Skin of body (tissue), 1 donor: ENCODE measurements at regions not wholly inside any gene's neighbourhood (a gene's known extent, or its start where the extent isn't known, plus 50 kb on each side); places are given as distances from the start of the nearest gene placed in this dataset.

ENCODE experiments used
- DNase-seq: peaks from one replicate; lab custom pipeline; 2025; lab: John Stamatoyannopoulos, UW

- no peak for DNase-seq
These were observed 1205.0 kb upstream of the EPHA6 start for GRCh38 chr3:95609411-95609810.

DNA sequence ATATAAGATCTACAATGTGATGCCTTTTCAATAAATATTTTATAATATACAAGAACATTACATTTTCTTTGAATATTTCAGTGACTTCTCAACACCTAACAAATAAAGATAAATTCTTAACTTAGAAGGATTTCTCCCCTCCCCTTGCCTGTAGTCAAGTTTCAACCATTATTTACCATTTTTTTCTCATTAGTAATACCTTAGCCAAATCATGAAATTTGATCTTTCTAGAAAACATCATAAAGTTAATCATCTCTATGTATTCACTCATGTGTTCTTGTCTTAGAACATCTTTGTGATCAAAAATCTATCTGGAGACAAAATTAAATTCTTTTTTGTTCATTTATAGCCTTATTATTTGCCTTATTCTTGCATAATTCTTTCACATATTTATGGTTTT lies 1201.8 kb upstream of the EPHA6 start:
- no peak for DNase-seq

GRCh38 chr3:95613993-95614392 lies 1200.4 kb upstream of the EPHA6 start:
- no peak for DNase-seq

GRCh38 chr3:95615592-95616310 lies 1198.6 kb upstream of the EPHA6 start:
- no peak for DNase-seq

- no peak for DNase-seq
These were observed 1188.3 kb upstream of the EPHA6 start for GRCh38 chr3:95626107-95626506.

- no peak for DNase-seq
These were observed 1187.1 kb upstream of the EPHA6 start for GRCh38 chr3:95627293-95627692.

GRCh38 chr3:95627697-95628096 lies 1186.7 kb upstream of the EPHA6 start:
- DNase-seq, result no peak

GRCh38 chr3:95629802-95630201 lies 1184.6 kb upstream of the EPHA6 start:
- DNase-seq, result no peak

GRCh38 chr3:95645291-95645690 lies 1169.1 kb upstream of the EPHA6 start:
- DNase-seq, result no peak

GRCh38 chr3:95654570-95655362 lies 1159.6 kb upstream of the EPHA6 start:
- DNase-seq, result no peak

DNA sequence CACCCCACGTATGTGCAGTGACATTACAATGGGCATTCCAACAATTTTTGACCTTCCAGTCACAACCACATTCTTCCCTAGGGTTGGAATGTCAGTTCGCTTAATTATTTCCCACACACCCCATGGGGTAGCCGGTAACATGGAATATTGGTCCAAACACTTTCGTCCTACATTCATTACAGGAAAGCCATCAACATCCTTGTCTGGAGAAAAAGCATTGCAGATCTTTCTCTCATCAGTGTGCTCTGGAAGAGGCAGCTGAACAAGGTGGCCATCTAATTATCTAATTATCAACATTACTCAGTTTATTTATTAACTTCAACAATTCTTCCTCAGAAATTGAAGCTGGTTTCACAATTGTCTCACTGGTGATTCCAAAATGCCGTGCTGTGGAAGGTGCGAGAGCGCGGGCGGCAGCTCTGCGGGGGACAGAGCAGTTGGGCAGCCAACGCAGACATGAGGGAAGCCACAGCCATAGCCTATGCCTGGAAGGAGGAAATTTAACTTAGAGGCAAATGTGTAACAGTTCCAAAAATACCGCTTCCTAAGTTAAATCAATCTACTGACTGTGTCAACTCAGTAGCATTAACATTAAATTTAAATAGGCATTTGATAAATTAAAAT lies 1158.9 kb upstream of the EPHA6 start:
- no peak for DNase-seq

DNA sequence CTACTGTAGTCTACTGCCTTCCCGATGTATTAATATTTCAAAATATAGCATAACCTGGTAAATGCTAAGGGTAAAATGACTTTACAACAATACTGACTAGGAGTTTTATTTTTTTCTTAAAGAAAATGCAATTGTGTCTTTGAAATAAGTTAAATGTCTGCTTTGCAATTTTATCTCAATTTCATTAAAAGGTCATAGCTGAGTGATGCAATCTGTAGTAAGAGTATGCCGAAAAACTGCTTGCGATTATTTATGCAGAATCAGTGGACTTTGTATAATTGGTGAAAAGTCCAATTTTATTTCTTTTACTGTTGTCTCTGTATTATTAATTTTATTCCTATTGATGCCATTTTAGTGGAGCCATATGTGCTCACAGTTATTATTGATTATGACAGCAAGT lies 1143.6 kb upstream of the EPHA6 start:
- no peak for DNase-seq

GRCh38 chr3:95673215-95673614 lies 1141.2 kb upstream of the EPHA6 start:
- no peak for DNase-seq

DNA sequence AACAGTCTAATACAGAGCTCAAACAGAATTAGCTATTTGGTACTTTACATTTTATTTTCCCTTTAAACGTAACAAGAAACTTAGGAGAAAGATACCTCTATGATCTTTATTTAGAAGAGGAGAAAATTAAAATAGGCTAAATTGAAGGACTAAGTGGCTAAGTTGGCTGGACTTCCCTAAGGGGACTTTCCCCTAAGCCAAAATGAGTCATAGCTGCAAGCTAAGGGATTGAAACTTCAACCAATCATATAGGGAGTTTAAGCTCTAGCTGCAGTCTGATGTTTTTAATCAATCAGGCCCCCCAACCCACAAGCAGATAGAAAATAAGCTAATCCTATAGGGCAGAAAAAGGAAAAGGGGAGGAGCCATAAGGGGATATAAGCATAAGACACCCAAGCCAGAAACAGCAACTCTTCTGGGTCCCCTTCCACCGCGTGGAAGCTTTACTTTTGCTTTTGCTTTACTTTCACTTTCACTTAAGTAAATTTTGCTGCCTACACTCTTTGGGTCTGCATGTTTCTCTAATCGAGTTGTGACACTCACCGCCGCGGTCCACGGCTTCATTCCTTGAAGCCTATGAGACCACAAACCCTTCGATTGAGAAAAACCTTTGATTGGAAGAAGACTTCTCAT lies 1108.5 kb upstream of the EPHA6 start:
- no peak for DNase-seq

- no peak for DNase-seq
These were observed 1107.1 kb upstream of the EPHA6 start for GRCh38 chr3:95707268-95707667.

GRCh38 chr3:95710684-95711083 lies 1103.7 kb upstream of the EPHA6 start:
- no peak for DNase-seq

DNA sequence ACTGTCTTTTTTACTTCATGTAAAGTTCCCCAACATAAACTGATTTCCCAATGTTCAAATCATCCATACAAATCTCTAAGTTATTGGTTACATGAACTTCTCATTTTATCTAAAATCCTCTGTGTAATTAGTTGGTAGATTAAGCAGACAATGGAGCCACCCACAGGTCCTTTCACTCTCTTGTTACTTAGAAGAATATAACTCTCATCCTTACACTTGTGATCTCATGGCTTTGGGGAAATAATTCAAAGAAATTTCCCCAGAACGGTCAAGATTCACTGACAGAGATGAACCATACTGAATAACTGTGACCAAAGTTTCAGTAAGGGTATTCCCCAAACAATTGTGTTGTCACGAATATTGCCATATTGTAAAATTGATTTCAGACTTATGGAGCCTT lies 1102.6 kb upstream of the EPHA6 start:
- DNase-seq, result no peak

DNA sequence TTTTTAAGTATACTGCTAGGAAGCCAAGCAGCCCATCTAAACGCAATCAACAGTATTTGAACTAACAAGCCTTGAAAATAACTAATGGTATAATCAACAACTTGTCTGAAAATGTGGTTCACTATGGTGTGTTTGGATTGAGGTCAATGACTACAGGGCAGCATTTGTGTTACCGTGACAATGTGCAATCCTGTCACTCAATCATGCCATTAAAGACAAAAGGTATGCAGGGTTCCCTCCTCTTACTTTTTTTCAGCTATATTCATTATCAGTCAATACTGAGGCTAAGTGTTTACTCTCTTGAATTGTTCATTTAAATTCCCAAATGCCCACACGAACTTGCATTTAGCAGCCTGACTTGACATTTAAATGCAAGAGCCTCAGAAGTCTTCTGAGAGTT lies 1099.3 kb upstream of the EPHA6 start:
- DNase-seq, result no peak

DNA sequence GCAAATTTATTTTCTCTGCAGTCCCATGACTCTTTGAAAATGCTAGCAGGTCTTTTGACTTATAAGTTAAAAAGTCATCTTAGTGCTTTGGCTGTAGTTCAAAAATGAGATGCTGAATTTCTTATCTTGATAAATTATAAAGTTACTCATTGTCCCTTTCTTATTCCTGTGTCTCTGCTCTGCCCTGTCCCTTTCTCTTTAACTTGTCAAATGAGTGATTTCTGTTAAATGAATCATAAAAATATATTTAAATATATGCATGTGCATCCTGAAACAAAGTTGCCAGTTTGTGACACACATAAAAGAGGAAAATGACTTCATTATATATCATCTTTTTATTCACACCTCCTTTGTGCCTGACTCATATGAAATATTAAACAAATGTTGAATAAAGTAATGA lies 1097.3 kb upstream of the EPHA6 start:
- DNase-seq, result no peak

GRCh38 chr3:95718168-95718567 lies 1096.2 kb upstream of the EPHA6 start:
- DNase-seq, result no peak

DNA sequence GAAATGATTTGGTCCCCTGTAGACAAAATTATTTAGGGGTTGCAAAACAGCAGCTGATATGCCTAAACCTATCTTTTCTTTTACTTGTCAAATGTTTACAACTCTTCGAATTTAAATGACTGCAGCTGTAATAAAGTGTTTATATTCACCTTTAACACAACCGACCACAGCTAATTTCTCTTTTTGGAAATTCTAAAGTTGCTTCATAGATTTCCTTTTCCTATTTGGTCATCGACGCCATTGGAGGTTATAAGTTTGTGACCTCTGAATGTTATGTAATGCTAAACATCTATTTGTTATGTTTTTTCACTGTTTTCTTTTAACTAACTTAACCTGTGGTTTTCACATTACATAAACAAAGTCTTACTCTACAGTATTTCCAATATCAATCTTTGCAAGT lies 1094.9 kb upstream of the EPHA6 start:
- no peak for DNase-seq

- DNase-seq, result no peak
These were observed 1092.5 kb upstream of the EPHA6 start for GRCh38 chr3:95721938-95722337.
